ENCODE measurements at regions not wholly inside any gene's neighbourhood (a gene's known extent, or its start where the extent isn't known, plus 50 kb on each side); places are given as distances from the start of the nearest gene placed in this dataset.

GRCh38 chr7:80403686-80404241 lies 108.1 kb downstream of the GNAT3 start:
- H3K36me3 ChIP-seq: no peaks in the 10 kb centered on the region
- H3K9me3 ChIP-seq: no peaks in the 10 kb centered on the region
- no peaks in the 10 kb centered on the region for H3K27me3 ChIP-seq
- no peak for DNase-seq
- H3K4me3 ChIP-seq: no peak overlapping the region

- no peak for DNase-seq
- no peaks in the 10 kb centered on the region for H3K9me3 ChIP-seq
- H3K27me3 ChIP-seq: no peaks in the 10 kb centered on the region
- H3K4me3 ChIP-seq: no peak overlapping the region
- H3K36me3 ChIP-seq: no peaks in the 10 kb centered on the region
Observed at GRCh38 chr7:80401708-80402107, 110.2 kb downstream of the GNAT3 start.

GRCh38 chr7:80393786-80394185 lies 118.1 kb downstream of the GNAT3 start:
- DNase-seq: no peak
- no peaks in the 10 kb centered on the region for H3K9me3 ChIP-seq
- no peaks in the 10 kb centered on the region for H3K36me3 ChIP-seq
- H3K27me3 ChIP-seq: no peaks in the 10 kb centered on the region
- H3K4me3 ChIP-seq: no peak overlapping the region

GRCh38 chr7:80392229-80393169 lies 119.4 kb downstream of the GNAT3 start:
- Histone ChIP-seq H3K36me3 (no peaks in the 10 kb centered on the region), H3K9me3 (no peaks in the 10 kb centered on the region), H3K4me3 (no peak overlapping the region), H3K27me3 (no peaks in the 10 kb centered on the region)
- DNase-seq: no peak

GRCh38 chr7:80387634-80388193 lies 124.2 kb downstream of the GNAT3 start:
- Histone ChIP-seq H3K4me3 (no peak overlapping the region), H3K27me3 (no peaks in the 10 kb centered on the region), H3K36me3 (no peaks in the 10 kb centered on the region), H3K9me3 (no peaks in the 10 kb centered on the region)
- DNase-seq: no peak

- H3K4me3 ChIP-seq: no peak overlapping the region
- DNase-seq: no peak
Observed at GRCh38 chr7:80386686-80387085, 125.2 kb downstream of the GNAT3 start.

GRCh38 chr7:80385508-80385907 lies 126.4 kb downstream of the GNAT3 start:
- no peak for DNase-seq
- Histone ChIP-seq H3K9me3 (no peaks in the 10 kb centered on the region), H3K27me3 (no peaks in the 10 kb centered on the region), H3K36me3 (no peaks in the 10 kb centered on the region), H3K4me3 (no peak overlapping the region)

More at GRCh38 chr7:80386686-80387085, 125.2 kb downstream of the GNAT3 start:
- H3K27me3 ChIP-seq: no peaks in the 10 kb centered on the region
- no peaks in the 10 kb centered on the region for H3K9me3 ChIP-seq
- H3K36me3 ChIP-seq: no peaks in the 10 kb centered on the region

GRCh38 chr7:80380957-80381356 lies 130.9 kb downstream of the GNAT3 start:
- DNase-seq: no peak
- no peaks in the 10 kb centered on the region for H3K27me3 ChIP-seq
- H3K9me3 ChIP-seq: no peaks in the 10 kb centered on the region
- no peaks in the 10 kb centered on the region for H3K36me3 ChIP-seq
- no peak overlapping the region for H3K4me3 ChIP-seq

GRCh38 chr7:80379034-80379982 lies 132.6 kb downstream of the GNAT3 start:
- H3K36me3 ChIP-seq: no peaks in the 10 kb centered on the region
- H3K9me3 ChIP-seq: no peaks in the 10 kb centered on the region
- no peaks in the 10 kb centered on the region for H3K27me3 ChIP-seq
- DNase-seq: no peak
- H3K4me3 ChIP-seq: no peak overlapping the region

GRCh38 chr7:80374321-80374720 lies 137.5 kb downstream of the GNAT3 start:
- Histone ChIP-seq H3K27me3 (no peaks in the 10 kb centered on the region), H3K4me3 (no peak overlapping the region), H3K36me3 (no peaks in the 10 kb centered on the region), H3K9me3 (no peaks in the 10 kb centered on the region)
- DNase-seq: peak; percentile 39

GRCh38 chr7:80373429-80374032 lies 138.3 kb downstream of the GNAT3 start:
- DNase-seq: no peak
- Histone ChIP-seq H3K4me3 (no peak overlapping the region), H3K9me3 (no peaks in the 10 kb centered on the region), H3K27me3 (no peaks in the 10 kb centered on the region), H3K36me3 (no peaks in the 10 kb centered on the region)

GRCh38 chr7:80372415-80372814 lies 139.4 kb downstream of the GNAT3 start:
- Histone ChIP-seq H3K27me3 (no peaks in the 10 kb centered on the region), H3K36me3 (no peaks in the 10 kb centered on the region), H3K9me3 (no peaks in the 10 kb centered on the region), H3K4me3 (no peak overlapping the region)
- no peak for DNase-seq

GRCh38 chr7:80370587-80370986 lies 141.3 kb downstream of the GNAT3 start:
- Histone ChIP-seq H3K27me3 (no peaks in the 10 kb centered on the region), H3K4me3 (no peak overlapping the region), H3K9me3 (no peaks in the 10 kb centered on the region), H3K36me3 (no peaks in the 10 kb centered on the region)
- DNase-seq: no peak

GRCh38 chr7:80369321-80369720 lies 142.5 kb downstream of the GNAT3 start:
- Histone ChIP-seq H3K36me3 (no peaks in the 10 kb centered on the region), H3K4me3 (no peak overlapping the region), H3K9me3 (0 out of 2 replicates have a peak, but pooled peaks cover 4% of the 10 kb centered on the region), H3K27me3 (no peaks in the 10 kb centered on the region)
- DNase-seq: no peak

- no peaks in the 10 kb centered on the region for H3K36me3 ChIP-seq
- no peaks in the 10 kb centered on the region for H3K27me3 ChIP-seq
- 0 out of 2 replicates have a peak, but pooled peaks cover 4% of the 10 kb centered on the region for H3K9me3 ChIP-seq
- no peak for DNase-seq
- H3K4me3 ChIP-seq: no peak overlapping the region
Observed at GRCh38 chr7:80362677-80363076, 149.2 kb downstream of the GNAT3 start.

- Histone ChIP-seq H3K4me3 (no peak overlapping the region), H3K27me3 (no peaks in the 10 kb centered on the region), H3K36me3 (no peaks in the 10 kb centered on the region), H3K9me3 (0 out of 2 replicates have a peak, but pooled peaks cover 4% of the 10 kb centered on the region)
- DNase-seq: no peak
Observed at GRCh38 chr7:80362010-80362618, 149.8 kb downstream of the GNAT3 start.
